Endodermal cell (in vitro differentiated cells): ENCODE measurements at regions not wholly inside any gene's neighbourhood (a gene's known extent, or its start where the extent isn't known, plus 50 kb on each side); places are given as distances from the start of the nearest gene placed in this dataset.

ENCODE experiments used
- DNase-seq: peaks from one replicate; pipeline ENCODE4 v3.0.0-alpha.2; 2017
- H3K27ac ChIP-seq: 2 replicates; pipeline ENCODE4 v1.5.1; 2013; ENCODE audit warnings: mild to moderate bottlenecking, low read depth, low read length, moderate library complexity
- H3K27me3 ChIP-seq: 2 replicates; pipeline ENCODE4 v1.6.1; 2013; ENCODE audit warnings: mild to moderate bottlenecking, low read length, moderate library complexity; ENCODE audit not compliant: insufficient read depth, control insufficient read depth, poor library complexity, severe bottlenecking
- H3K36me3 ChIP-seq: 2 replicates; pipeline ENCODE4 v1.7.0; 2013; ENCODE audit warnings: mild to moderate bottlenecking, low read length, moderate library complexity; ENCODE audit not compliant: control insufficient read depth, insufficient read depth
- H3K4me1 ChIP-seq: one replicate; pipeline ENCODE4 v1.7.0; 2013; ENCODE audit warnings: low read length; ENCODE audit not compliant: control insufficient read depth, insufficient read depth
- H3K4me3 ChIP-seq: 2 replicates; pipeline ENCODE4 v1.5.1; 2013; ENCODE audit warnings: mild to moderate bottlenecking, low read length, moderate library complexity
- H3K9ac ChIP-seq: 2 replicates; pipeline ENCODE4 v1.6.1; 2013; ENCODE audit warnings: mild to moderate bottlenecking, low read length, moderate library complexity; ENCODE audit not compliant: poor library complexity, severe bottlenecking; ENCODE audit errors: extremely low read depth
- H3K9me3 ChIP-seq: 2 replicates; pipeline ENCODE4 v1.6.1; 2013; ENCODE audit warnings: mild to moderate bottlenecking, low read length, moderate library complexity; ENCODE audit not compliant: control insufficient read depth
- H3K27ac Mint-ChIP-seq: 2 replicates; pipeline ENCODE4 v1.8.0; 2020; ENCODE audit warnings: mixed read lengths
- H3K27me3 Mint-ChIP-seq: 2 replicates; pipeline ENCODE4 v1.8.0; 2021; ENCODE audit warnings: mild to moderate bottlenecking, mixed read lengths; ENCODE audit not compliant: insufficient read depth
- H3K36me3 Mint-ChIP-seq: 2 replicates; pipeline ENCODE4 v1.8.0; 2020; ENCODE audit warnings: low read depth, mixed read lengths
- H3K4me1 Mint-ChIP-seq: 2 replicates; pipeline ENCODE4 v1.8.0; 2020; ENCODE audit warnings: mixed read lengths
- H3K4me3 Mint-ChIP-seq: 2 replicates; pipeline ENCODE4 v1.8.0; 2020; ENCODE audit warnings: mild to moderate bottlenecking, moderate library complexity, mixed read lengths
- H3K9me3 Mint-ChIP-seq: 2 replicates; pipeline ENCODE4 v1.8.0; 2020; ENCODE audit warnings: mild to moderate bottlenecking, mixed read lengths
- WGBS, 2 experiments: methylation state at CpG; one replicate each; pipeline versions ENCODE4 v1.1.5 to v1.1.7; 2013; ENCODE audit warnings: missing lambda C conversion rate in 2 of 2, mixed read lengths in 1 of 2; ENCODE audit not compliant: insufficient coverage in 1 of 2, insufficient read length in 1 of 2; 5-methylcytosine and 5-hydroxymethylcytosine counted together
- TF ChIP-seq, protein P1 (sequence below): fragments of 200-600 bp; sonication (generic); conservative IDR thresholded peaks from 2 replicates; pipeline ENCODE4 v1.5.0; 2021; ENCODE audit warnings: antibody characterized with exemption, mild to moderate bottlenecking

DNA sequence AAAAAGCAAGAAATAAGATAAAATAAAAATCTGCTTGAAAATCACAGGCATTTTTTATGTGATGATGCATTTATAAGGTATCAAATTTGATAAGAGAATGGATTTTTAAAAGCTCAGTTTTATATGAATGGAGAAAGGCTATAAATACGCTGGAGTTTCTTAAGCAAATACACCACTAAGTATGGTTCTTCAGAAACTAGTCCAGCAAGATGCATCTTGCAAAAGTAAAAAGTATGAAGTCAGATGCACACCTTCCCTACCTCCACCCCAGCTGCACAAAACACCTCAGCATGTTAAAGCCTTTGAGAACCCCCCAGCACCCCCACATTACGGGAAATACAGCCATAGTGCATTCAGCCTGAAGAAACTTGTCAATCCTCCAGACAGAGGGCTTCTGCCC, 143.1 kb upstream of the PROX1 start:
- 83 to 91% methylated on average over 1 to 2 of the region's 2 CpGs for WGBS, 2 experiments
- DNase-seq = no peak
- Mint-ChIP-seq H3K27me3 (peaks cover 2% of the 10 kb centered on the region), H3K27ac (no peak overlapping the region), H3K9me3 (no peaks in the 10 kb centered on the region), H3K36me3 (no peaks in the 10 kb centered on the region), H3K4me1 (no peaks in the 10 kb centered on the region), H3K4me3 (no peak overlapping the region)
- no peaks in the 10 kb centered on the region for H3K36me3 ChIP-seq
- H3K4me3 ChIP-seq = no peak overlapping the region
- TF ChIP-seq, protein P1, sequence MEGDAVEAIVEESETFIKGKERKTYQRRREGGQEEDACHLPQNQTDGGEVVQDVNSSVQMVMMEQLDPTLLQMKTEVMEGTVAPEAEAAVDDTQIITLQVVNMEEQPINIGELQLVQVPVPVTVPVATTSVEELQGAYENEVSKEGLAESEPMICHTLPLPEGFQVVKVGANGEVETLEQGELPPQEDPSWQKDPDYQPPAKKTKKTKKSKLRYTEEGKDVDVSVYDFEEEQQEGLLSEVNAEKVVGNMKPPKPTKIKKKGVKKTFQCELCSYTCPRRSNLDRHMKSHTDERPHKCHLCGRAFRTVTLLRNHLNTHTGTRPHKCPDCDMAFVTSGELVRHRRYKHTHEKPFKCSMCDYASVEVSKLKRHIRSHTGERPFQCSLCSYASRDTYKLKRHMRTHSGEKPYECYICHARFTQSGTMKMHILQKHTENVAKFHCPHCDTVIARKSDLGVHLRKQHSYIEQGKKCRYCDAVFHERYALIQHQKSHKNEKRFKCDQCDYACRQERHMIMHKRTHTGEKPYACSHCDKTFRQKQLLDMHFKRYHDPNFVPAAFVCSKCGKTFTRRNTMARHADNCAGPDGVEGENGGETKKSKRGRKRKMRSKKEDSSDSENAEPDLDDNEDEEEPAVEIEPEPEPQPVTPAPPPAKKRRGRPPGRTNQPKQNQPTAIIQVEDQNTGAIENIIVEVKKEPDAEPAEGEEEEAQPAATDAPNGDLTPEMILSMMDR = no peak
- no peaks in the 10 kb centered on the region for H3K9me3 ChIP-seq
- H3K27ac ChIP-seq = no peak overlapping the region
- no peak overlapping the region for H3K9ac ChIP-seq
- no peaks in the 10 kb centered on the region for H3K27me3 ChIP-seq
- H3K4me1 ChIP-seq = no peaks in the 10 kb centered on the region

GRCh38 chr1:213852107-213852506, 135.7 kb upstream of the PROX1 start:
- no peak overlapping the region for H3K4me3 ChIP-seq
- no peaks in the 10 kb centered on the region for H3K36me3 ChIP-seq
- Mint-ChIP-seq H3K9me3 (no peaks in the 10 kb centered on the region), H3K27me3 (peaks cover 2% of the 10 kb centered on the region), H3K4me1 (no peaks in the 10 kb centered on the region), H3K27ac (no peak overlapping the region), H3K4me3 (no peak overlapping the region), H3K36me3 (no peaks in the 10 kb centered on the region)
- no peaks in the 10 kb centered on the region for H3K27me3 ChIP-seq
- H3K27ac ChIP-seq = no peak overlapping the region
- H3K9ac ChIP-seq = no peak overlapping the region
- TF ChIP-seq, protein P1 = no peak
- 83 to 93% methylated on average over 2 of the region's 2 CpGs for WGBS, 2 experiments
- no peaks in the 10 kb centered on the region for H3K4me1 ChIP-seq
- DNase-seq = no peak
- no peaks in the 10 kb centered on the region for H3K9me3 ChIP-seq

DNA sequence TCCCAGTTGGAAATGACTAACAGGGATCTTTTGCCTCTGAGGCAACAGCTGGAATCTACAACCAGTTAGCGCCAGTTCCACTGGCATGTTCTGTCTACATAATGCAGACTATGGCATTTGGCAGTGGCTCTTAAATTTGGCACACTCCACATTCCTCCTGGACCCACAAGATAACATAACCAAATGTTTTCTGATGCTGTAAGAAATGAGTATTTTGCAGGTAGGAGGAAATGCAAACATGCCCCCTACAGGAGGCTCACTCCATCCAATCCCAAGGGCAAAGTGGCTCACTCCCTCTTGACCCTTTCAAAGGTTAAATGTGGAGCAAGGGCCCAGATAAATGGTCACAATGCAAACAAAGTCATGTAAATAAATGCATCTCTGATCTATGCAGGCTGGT, 129.2 kb upstream of the PROX1 start:
- Histone ChIP-seq H3K27me3 (no peaks in the 10 kb centered on the region), H3K4me3 (no peak overlapping the region), H3K9ac (no peak overlapping the region), H3K9me3 (no peaks in the 10 kb centered on the region), H3K36me3 (no peaks in the 10 kb centered on the region), H3K27ac (no peak overlapping the region), H3K4me1 (no peaks in the 10 kb centered on the region)
- 98 to 100% methylated on average over 1 of the region's 1 CpG for WGBS, 2 experiments
- DNase-seq = no peak
- TF ChIP-seq, protein P1 = peak; percentile 66
- Mint-ChIP-seq H3K4me1 (no peaks in the 10 kb centered on the region), H3K36me3 (no peaks in the 10 kb centered on the region), H3K27me3 (peaks cover 6% of the 10 kb centered on the region), H3K9me3 (no peaks in the 10 kb centered on the region), H3K4me3 (no peak overlapping the region), H3K27ac (no peak overlapping the region)
